ENCODE measurements at regions not wholly inside any gene's neighbourhood (a gene's known extent, or its start where the extent isn't known, plus 50 kb on each side); places are given as distances from the start of the nearest gene placed in this dataset.
"Not testable (repeated sequence)": the region's sequence is repeated elsewhere in the genome, so short reads cannot be mapped to it uniquely, and the experiment has no call there.

DNA sequence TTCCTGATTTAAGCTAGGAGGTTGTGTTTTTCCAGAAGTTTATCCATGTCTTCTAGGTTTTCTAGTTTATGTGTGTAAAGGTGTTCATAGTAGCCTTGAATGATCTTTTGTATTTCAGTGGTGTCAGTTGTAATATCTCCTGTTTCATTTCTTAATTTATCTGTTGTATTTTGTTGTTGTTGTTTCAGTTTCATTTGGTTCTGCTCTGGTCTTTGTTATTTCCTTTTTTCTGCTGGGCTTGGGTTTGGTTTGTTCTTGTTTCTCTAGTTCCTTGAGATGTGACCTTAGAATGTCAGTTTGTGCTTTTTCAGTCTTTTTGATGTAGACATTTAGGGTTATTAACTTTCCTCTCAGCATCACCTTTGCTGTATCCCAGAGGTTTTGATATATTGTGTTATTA lies 62.8 kb downstream of the SCP2D1 start:
- not testable (repeated sequence) for DNase-seq

DNA sequence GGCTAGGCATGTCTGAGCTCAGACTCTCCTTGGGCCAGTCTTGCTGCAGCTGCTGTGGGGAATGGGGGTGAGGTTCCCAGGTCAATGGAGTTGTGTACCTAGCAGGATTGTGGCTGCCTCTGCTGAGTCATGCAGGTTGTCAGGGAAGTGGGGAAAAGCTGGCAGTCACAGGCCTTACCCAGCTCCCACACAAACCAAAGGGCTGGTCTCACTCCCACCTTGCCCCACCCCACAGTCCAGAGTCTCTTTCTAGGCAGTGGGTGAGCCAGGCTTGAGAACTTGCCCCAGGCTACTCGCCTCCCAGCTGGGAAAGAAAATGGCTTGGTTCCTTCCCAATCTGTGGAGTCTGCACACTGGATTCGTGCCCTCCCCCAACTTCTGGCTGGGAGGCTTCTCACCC lies 65.7 kb downstream of the SCP2D1 start:
- no peak for DNase-seq

DNA sequence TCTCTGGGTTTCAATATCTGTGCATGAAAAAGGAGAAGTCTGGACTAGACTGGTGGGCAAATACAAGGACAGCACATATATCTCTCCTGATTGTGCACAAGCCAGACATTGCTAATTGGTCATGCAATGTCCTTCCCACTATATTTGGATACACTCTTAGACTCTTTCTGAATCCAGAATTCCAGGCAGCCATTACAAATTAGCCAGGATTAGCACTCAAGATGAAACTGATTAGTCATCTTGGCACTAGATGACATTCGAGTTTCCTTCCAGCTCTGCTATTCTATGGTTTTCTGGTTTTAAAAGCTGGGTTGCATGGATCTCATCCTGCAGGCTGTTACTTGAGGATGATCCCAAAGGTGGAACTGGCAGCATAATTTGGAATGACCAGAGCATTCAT lies 73.2 kb downstream of the SCP2D1 start:
- DNase-seq: no peak

DNA sequence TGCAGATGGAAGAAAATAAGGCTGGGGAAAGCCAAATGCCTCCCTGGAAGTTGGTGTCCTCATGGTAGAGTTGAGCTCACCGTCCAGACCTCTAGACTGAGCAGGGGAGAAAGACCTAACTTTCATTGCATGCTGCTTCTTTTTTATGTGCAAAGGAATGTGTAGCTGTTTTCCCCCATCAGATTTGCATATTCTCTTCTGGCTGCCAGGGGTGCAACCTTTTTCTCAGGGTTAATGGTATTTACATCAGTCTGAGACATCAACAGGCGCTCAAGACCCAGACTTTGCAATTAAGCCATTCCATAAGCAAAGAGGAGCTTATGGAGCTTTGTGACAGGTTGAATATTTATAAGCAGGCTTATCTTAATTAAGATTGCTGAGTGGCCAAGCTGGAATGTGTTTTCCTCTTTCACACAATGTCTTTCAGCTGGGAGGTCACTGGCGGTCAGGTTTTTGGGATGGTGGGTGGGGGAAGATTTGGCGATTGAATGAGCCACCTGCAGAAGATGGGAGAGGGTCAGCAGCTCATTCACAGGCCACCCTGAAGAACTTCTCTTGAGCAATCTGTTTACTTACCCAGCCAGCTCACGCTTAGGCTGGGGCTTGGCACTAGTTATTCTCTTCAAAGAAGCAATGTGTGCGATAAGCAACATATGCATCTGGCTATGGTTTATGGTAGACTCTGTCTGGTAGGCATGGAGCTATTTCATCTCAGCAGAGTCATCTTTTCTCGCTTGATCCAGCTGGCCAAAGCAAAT lies 88.6 kb downstream of the SCP2D1 start:
- no peak for DNase-seq

DNA sequence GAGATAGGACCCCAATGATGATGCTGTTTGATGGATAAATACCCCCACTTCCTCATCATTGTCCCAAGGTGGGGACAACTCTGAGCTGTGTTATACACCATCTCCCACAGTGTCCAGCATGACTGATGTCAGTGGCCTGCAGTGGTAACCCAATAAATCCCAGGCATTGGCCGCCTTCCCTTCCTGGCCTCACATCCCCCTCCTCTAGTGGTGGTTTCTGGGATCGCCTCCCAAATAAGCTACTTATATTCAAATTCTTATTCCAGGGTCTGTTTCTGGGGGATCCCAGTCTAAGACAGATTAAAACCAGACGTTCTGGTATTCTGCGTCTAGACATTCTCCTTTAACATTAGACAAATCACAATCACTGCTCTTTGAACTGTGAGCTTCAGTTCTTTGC lies 90.6 kb downstream of the SCP2D1 start:
- no peak for DNase-seq

DNA sequence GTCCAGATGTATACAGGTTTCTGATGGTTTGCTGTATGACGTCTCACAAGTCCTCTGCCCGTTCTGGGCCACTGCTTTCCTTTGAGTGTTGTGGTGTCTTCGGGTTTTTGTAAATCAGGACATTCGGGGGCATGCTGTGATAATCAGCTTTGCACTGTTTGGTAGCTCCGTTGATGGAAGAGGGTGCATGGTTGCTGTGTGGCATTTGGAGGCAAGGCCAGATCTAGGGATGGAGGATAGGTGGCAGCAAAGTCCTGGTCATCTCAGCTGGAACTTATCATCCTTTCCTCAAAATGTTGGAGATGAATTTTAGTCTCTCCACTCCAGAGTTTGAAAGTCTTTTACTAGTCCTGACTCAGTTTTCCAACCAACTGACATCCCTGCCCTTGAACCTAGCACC lies 91.0 kb downstream of the SCP2D1 start:
- DNase-seq: no peak

DNA sequence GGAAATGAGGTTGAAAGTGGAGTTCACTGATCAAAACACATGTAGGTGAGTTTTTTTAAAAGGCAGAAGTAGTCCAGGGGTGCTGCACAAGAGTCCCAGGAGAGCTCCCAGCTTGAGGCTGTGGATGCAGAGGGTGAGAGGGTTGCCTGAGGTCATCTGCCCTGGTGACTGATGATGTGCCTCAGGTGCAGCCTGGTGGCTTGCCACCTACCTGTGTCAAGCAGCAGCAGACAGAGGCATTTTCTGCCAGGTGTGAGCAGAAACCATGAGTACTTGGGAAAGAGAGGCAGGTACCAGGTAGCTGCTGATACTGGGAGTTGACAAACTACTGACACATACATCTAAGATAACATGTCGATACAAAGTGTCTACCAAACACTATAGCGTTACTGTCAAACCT lies 92.5 kb downstream of the SCP2D1 start:
- DNase-seq: no peak

DNA sequence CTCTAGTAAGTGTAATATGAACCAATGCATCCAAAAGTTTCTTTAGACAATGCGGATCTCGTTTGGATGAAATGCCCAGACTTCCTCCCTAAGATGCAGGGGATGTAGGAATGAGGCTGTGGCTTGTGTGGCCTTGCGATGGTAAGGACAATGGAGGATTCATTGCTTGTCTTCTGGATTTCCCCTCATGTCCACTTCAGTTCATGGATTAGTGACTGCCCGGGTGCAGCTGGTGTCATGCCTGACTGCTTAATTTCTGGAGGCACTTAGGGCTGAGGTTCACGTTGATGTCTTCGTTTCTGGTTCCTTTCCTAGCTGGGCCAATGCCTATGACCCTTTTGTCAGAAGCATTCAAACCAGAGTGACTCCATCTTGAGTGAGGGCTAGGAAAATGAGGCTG lies 93.8 kb downstream of the SCP2D1 start:
- DNase-seq: no peak

DNA sequence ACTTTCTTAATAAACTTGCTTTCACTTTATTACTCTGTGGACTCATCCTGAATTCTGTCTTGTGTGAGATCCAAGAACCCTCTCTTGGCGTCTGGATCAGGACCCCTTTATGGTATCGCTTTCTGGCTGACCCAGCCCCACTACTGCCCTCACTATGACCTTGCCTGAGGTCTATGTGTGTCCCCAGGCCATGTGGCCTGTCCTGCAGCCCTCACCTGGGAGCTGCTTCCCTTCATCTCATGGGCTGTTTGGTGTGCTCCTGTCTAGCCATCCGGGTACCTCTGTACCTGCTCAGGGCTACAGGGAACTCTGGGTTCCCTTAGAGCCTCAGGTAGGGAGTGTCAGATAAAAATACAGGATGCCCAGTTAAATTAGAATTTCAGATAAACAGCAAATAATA lies 94.5 kb downstream of the SCP2D1 start:
- DNase-seq: no peak

DNA sequence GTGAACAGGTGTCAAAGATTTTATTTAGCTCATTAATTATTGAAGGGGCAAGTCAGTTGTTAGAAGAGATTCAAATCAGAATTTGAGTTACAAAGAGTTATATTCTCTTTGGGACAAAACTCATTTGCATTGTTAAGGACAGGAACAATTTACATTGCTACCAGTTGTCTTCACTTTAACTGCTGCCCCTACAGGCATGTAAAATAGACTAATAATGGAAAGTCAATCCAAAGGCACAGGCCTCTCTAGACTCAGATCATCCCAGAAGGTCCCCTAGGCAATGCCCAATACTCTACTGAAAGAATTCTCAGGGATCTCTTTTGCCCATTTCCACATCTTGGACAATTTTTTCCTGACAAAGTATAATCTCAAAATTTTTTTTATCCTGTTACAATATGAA lies 95.7 kb downstream of the SCP2D1 start:
- no peak for DNase-seq

DNA sequence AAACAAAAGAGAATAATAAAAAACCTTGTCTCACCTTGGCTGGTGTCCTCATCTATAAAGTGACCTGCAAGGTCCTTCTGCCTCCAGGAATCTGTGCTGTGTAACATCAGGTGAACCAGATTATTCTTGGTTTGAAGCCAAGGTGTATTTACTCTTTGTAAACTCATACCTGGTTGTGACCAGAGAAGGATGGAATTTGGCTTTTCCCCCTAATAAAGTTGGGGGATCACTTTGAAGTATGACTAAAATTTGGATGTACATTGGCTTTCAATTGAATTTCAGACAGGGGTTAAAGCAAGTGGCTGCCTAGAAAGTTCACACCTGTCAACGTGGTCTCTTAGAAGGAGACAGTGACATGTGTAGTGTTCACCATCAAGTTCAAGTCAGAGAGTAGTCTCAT lies 100.1 kb downstream of the SCP2D1 start:
- no peak for DNase-seq

DNA sequence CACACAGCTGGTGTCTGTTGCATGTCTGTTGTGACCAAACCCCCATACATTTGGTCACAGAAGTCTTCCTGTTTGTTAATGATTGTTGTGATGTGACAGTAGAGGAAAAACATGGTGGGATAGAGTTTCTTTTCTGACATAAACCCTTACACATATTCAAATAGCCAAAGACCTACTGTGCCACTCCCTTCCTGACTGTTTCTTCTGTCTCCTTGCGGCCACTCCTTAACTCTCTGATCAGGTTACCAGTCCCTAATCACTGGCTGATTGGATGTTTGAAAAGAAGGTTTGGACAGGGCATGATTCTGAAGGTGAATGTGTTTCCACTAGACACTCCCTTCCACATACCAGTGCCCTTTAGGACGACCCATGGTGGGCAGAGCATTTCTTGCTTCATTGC lies 101.2 kb downstream of the SCP2D1 start:
- DNase-seq: no peak

DNA sequence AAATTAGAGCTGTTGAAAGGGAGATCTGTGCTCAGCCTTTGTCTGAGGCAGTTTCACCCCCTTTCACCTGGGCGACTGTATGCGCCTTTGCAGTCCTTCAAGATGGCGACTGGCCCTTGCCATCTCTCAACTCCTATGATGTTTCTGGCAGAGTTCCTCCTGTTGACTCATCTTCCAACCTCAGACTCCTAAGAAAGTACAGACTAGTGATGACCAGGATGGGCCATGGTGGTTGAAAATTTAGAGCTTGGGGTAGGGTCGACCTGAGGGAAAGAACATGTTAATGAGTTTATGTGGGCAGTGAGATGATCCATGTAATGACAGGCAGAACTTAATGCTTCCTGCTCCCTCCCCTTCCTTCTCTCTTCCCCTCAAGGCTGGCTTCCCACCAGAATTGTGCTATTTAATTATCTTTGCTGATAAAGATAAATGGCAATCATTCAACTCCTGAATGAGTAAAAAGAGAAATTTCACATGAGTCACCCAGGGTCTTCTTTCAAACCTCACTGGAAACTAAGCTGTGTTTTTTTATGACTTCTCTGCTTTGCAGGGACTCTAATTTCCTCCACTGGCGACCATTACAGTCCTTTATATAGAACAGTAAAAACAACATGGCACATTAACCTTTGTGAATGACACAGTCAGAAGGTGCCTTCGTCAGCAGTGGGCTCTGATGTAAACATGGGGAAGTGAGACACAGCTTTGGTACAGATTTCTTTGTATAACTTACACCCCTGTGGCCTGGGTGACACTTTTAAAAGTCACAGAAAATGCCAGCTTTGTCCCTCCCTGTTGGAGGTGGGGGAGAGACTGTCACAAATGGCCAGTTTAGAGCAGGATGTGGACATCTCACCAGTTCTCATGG lies 103.5 kb downstream of the SCP2D1 start:
- no peak for DNase-seq

DNA sequence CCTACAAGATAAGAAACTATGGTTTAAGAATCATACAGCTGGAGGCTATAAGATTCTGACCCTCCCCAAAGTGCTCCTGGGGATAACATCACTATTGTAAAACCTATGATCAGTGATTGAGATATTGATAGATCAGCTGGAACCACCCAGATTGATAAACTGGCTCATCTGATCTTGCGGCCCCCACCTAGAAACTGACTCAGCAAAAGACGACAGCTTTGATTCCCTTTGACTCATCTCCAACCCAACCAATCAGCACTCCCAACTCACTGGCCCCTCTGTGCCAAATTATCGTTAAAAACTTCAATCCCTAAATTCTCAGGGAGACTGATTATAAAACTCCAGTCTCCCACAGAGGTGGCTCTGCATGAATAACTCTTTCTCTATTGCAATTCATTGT lies 106.4 kb downstream of the SCP2D1 start:
- no peak for DNase-seq

DNA sequence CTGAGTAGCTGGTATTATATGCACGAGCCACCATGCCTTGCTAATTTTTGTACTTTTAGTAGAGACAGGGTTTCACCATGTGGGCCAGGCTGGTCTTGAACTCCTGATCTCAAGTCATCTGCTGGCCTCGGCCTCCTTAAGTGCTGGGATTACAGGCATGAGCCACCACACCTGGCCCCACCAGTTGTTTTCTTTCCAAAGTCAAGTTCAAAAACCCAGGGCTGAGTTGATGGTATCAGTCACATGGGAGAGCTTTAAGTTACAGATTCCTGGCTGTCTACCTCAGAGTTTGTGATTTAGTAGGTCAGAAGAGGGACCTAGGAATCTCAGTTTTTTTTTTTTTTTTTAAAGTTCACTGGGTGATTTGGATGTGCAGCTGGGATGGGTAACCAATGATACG lies 107.7 kb downstream of the SCP2D1 start:
- no peak for DNase-seq

DNA sequence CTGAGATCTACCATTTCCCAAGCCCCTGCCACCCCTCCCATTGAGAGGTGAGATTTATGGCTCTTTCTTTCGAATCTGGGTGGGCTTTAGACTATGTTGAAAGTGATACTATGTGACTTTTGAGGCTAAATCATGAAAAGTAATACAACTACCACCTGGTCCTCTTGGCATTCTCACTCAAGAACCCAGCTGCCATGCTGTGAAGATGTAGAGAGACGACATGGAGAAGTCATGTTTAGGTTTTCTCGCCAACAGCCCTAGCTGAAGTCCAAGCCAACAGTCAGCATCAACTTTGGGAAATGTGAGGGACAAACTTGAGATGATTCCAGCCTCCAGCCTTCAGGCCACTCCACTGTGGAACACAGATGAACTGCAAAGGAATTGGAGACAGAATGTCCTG lies 108.7 kb downstream of the SCP2D1 start:
- no peak for DNase-seq

DNA sequence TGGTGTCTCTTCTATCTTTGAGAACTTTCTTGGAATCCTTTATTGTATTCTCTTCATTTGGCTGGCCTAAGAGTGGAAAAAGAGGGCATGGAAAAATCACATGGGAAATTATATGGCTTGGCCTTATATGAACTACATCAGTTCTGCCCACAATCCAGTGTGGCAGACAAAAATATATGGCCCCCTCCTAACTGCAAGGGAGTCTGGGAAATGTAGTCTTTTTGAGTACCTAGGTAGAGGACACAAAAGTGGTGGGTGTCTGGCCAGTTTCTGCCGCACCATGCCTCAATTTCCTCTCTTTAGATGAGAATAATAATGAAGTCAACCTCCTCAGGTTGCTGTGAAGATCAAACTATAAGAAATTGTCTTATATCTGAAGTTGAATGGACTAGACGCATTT lies 109.3 kb downstream of the SCP2D1 start:
- DNase-seq: no peak

DNA sequence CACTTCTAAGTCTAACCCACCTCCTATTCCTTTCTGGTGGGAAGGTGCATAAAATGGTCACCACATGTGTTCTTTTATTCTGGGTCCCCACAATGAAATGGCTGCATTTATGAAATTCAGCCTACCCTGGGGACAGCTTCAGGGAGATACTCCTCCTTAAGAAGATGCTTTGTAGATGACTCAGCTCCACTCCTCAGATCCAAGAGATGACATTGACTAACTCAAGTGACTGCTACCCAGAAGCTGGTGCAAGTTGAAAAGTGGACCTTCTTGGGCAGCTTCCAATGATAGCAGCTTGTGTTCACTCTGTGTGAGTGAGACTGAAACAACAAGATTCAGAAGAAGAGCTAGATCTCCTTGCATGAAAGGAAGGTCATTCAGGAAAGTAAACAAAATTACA lies 113.4 kb downstream of the SCP2D1 start:
- no peak for DNase-seq

DNA sequence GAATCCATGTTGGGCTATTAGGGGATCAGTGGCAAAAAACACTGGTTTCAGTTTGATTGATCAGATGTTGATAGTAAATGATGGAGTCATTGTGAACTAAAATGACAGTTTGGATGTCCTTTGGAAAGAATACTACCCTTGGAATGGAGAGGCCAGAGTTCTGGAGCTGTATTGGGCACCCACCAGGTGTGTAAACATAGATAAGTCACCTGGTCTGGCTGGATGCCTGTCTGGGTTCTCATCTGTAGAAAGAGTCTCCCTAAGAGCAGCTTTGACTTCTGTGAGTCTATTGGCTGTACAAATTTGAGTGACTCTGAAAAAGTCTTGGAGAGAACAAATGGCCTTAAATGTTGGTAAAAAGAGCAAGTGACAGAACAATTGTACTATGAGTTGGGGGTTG lies 115.0 kb downstream of the SCP2D1 start:
- DNase-seq: no peak

DNA sequence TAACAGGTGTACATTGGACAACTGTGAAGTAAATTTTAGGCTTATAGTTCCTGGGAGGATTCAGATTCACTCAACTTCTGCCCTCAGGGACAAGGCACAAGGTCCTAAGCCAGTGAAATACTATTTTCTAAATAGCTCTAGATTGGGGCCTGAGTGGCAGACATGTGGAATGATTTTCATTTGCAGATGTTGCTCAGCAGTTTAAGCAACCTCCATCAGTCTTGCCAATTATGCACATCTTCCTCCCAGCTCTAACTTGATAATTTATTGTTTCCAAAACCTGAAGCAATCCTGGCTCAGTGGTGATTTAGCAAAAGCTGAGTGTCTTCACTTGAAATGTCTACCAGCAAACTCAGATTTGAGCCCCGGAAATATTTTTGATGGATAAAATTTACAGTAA lies 116.2 kb downstream of the SCP2D1 start:
- no peak for DNase-seq

DNA sequence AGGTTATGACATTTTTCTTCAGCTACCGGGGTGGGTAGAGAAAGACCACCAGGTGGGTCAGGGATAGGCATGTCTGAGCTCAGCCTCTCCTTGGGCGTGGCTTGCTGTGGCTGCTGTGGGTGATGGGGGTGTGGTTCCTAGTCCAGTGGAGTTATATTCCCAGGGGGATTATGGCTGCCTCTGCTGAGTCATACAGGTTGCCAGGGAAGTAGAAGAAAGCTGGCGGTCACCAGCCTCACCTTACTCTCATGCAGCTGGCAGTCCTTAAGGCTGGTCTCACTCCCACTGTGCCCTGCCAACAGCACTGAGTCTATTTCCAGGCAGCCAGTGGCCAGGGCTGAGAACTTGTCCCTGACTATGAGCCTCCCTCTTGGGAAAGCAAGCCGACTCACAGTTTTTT lies 130.0 kb downstream of the SCP2D1 start:
- DNase-seq: no peak

DNA sequence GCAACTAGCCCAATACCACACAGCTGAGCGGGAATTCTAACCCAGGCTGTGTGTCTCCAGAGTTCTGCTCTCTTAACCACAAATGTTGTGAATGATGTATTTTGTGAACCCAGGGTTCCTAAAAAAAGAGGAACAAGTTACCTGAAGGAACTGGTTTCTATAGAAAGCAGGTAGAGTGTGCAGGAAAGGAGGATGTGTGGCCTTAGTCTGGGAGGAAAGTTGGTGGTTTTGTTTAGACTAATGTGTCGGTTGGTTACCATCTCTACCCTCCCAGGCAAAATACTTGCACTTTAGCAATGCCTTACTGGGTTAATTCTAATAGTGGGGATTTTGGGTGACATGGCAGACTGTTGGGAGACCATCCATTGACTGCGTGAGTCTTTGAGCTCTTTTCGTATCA lies 143.3 kb downstream of the SCP2D1 start:
- DNase-seq: no peak

DNA sequence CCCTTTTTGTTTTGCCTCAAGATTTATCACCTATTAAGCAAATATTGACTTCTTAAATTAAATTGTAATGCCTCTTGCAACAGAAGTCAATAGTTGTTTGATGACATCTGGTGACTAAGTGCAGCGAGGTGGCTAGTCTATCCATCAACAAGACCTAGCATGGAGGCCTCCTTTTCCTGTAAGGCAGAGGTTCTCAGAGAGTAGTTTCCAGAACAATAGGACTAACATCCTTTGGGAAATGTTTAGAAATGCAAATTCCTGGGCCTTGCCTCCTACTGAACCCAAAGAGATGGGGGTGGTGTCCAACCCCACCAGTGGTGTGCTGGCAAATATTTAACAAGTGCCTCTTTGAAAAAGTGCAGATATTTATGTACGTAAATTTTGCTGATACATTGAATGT lies 143.7 kb downstream of the SCP2D1 start:
- DNase-seq: no peak

DNA sequence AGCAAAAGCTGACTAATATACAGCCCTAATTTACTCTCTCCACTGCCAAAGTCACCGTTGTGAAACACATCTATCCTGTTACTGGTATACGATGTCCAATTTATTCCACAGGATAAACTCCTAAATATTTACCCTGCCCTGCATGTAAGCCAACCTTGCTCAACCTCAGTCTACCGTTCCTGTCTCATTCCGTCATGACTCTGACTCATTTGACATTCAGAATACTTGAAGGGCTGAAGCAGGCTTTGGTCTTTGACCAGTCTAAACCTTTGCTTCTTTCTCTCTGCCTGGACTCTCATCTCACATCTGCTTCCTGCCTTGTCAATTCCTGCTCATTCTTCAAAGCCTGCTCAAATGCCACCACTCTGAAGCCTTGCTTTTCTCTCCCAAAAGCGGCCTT lies 157.5 kb downstream of the SCP2D1 start:
- no peak for DNase-seq

DNA sequence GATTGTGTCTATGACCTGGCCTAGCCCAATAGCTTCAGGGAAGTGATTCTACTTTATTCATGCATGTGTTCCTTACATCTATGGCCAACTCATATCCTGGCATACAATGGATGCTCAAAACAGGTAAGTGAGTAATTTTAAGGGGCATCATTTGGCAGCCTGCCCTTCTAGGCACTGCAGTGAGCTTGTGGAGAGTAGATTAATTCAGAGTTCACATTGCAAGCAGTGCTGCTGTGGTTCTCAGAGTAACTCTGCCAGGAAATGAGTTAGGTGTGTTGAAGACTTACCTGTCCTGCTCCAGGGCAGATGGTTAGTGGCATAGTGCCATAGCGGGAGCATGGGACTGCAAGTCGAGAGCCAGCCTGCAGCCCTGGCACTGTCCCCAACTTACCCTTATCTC lies 158.0 kb downstream of the SCP2D1 start:
- no peak for DNase-seq

Data from activated CD4-positive, alpha-beta T cell treated with anti-CD3 and anti-CD28 coated beads for 48 hours (primary cell).